ENCODE measurements at regions not wholly inside any gene's neighbourhood (a gene's known extent, or its start where the extent isn't known, plus 50 kb on each side); places are given as distances from the start of the nearest gene placed in this dataset.

DNA sequence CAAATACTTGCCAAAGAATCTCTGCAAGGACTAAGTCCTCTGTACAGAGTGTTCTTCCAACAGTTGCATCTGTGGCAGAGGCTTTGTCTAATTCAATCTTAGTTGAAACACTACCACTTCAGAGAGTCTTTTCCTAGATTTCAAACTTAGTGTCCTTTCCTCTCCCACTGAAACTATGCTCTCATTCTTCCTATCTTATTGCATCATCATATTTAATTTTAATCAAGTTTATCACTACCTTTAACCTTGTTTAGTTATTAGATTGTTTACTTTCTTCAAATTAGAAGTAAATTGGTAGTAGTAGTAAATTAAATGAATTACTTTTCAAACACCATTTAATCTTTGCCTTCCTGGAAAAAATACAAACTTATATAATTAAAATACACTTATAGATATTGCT is 1082.3 kb upstream of the PABPC4L start:
- BruUV-seq (replicated peaks): no TSS peak
- DNase-seq (ENCODE audit: low read depth, low spot score): no peak
- Histone ChIP-seq H3K4me3 (replicated peaks in 1 of 3; ENCODE audit: insufficient read depth in 1 of 3, low read depth in 1 of 3, low read length in 3 of 3) (no peak overlapping the region), H3K9me1 (replicated peaks; ENCODE audit: control insufficient read depth, extremely low read depth, insufficient read depth, low read length) (no peaks in the 10 kb centered on the region), H2AFZ (ENCODE audit: low read depth, low read length) (no peak overlapping the region), H3K9me3 (replicated peaks; ENCODE audit: control insufficient read depth, insufficient read depth, low read length) (no peaks in the 10 kb centered on the region), H3K27ac (ENCODE audit: insufficient read depth, low read depth, low read length) (no peak overlapping the region), H3K4me1 (ENCODE audit: control insufficient read depth, extremely low read depth, insufficient read depth, low read length) (no peaks in the 10 kb centered on the region), H4K20me1 (replicated peaks; ENCODE audit: control insufficient read depth, extremely low read depth, insufficient read depth, low read length) (no peaks in the 10 kb centered on the region), H3K27me3 (ENCODE audit: control insufficient read depth in 2 of 2, insufficient read depth in 2 of 2, low read length in 2 of 2) (no peaks in the 10 kb centered on the region), H3K9ac (replicated peaks; ENCODE audit: extremely low read depth, insufficient read depth, low read length) (no peak overlapping the region), H3K36me3 (ENCODE audit: control insufficient read depth in 2 of 2, extremely low read depth in 1 of 2, insufficient read depth in 2 of 2, low read length in 2 of 2) (no peaks in the 10 kb centered on the region), H3K79me2 (ENCODE audit: control insufficient read depth, insufficient read depth, low read length) (no peaks in the 10 kb centered on the region), H3K4me2 (ENCODE audit: insufficient read depth, low read length) (no peak overlapping the region)
- FAIRE-seq: no peak
- intact Hi-C loops (cut with micrococcal nuclease): no loop called here
- ChIA-PET POLR2A (no interaction called here), CTCF (no interaction called here)
- dilution Hi-C loops (cut with MboI; ENCODE audit: extremely low pct_ligation_motif_present, low sequenced_read_pairs): no loop called here
- TF ChIP-seq FOS (IDR thresholded peaks at IDR 0.05; ENCODE audit: borderline replicate concordance, insufficient read depth, low read length) (no peak), POLR2A (IDR thresholded peaks at IDR 0.05; ENCODE audit: low read depth, low read length) (no peak), JUN (IDR thresholded peaks at IDR 0.05; ENCODE audit: borderline replicate concordance, insufficient read depth, insufficient read length, low read depth) (no peak), EZH2 (IDR thresholded peaks at IDR 0.05; ENCODE audit: borderline replicate concordance, low read depth, low read length, severe bottlenecking) (no peak), POLR2AphosphoS5 (IDR thresholded peaks at IDR 0.05; ENCODE audit: insufficient read depth, low read depth, low read length) (no peak), GATA2 (IDR thresholded peaks at IDR 0.05; ENCODE audit: insufficient read depth, insufficient read length, low read depth, low read length) (no peak), MYC (IDR thresholded peaks at IDR 0.05; ENCODE audit: low read depth, low read length) (no peak)
- TF ChIP-seq, protein P1, sequence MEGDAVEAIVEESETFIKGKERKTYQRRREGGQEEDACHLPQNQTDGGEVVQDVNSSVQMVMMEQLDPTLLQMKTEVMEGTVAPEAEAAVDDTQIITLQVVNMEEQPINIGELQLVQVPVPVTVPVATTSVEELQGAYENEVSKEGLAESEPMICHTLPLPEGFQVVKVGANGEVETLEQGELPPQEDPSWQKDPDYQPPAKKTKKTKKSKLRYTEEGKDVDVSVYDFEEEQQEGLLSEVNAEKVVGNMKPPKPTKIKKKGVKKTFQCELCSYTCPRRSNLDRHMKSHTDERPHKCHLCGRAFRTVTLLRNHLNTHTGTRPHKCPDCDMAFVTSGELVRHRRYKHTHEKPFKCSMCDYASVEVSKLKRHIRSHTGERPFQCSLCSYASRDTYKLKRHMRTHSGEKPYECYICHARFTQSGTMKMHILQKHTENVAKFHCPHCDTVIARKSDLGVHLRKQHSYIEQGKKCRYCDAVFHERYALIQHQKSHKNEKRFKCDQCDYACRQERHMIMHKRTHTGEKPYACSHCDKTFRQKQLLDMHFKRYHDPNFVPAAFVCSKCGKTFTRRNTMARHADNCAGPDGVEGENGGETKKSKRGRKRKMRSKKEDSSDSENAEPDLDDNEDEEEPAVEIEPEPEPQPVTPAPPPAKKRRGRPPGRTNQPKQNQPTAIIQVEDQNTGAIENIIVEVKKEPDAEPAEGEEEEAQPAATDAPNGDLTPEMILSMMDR (IDR thresholded peaks at IDR 0.05; ENCODE audit: extremely low read depth in 1 of 2, insufficient read depth in 1 of 2, low read depth in 1 of 2, low read length in 2 of 2): no peak
- TF ChIP-seq, protein P2, sequence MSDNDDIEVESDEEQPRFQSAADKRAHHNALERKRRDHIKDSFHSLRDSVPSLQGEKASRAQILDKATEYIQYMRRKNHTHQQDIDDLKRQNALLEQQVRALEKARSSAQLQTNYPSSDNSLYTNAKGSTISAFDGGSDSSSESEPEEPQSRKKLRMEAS (IDR thresholded peaks at IDR 0.05; ENCODE audit: insufficient read depth, insufficient read length): no peak
